ENCODE measurements at regions not wholly inside any gene's neighbourhood (a gene's known extent, or its start where the extent isn't known, plus 50 kb on each side); places are given as distances from the start of the nearest gene placed in this dataset.

GRCh38 chr1:56321150-56321490 lies 258.2 kb downstream of the PLPP3 start:
- FAIRE-seq (no peak), DNase-seq (ENCODE audit: insufficient read length, low spot score) (no peak)

GRCh38 chr1:56320464-56321149 lies 258.8 kb downstream of the PLPP3 start:
- FAIRE-seq: no peak

GRCh38 chr1:56317722-56318121 lies 261.6 kb downstream of the PLPP3 start:
- FAIRE-seq: no peak
- no peak for DNase-seq (ENCODE audit: insufficient read length, low spot score)

More at GRCh38 chr1:56320464-56321149, 258.8 kb downstream of the PLPP3 start:
- DNase-seq (ENCODE audit: insufficient read length, low spot score): no peak

GRCh38 chr1:56315293-56315942 lies 263.9 kb downstream of the PLPP3 start:
- FAIRE-seq (no peak), DNase-seq (ENCODE audit: insufficient read length, low spot score) (no peak)

- DNase-seq (ENCODE audit: insufficient read length, low spot score) (no peak), FAIRE-seq (no peak)
These were observed 265.8 kb downstream of the PLPP3 start for GRCh38 chr1:56313560-56313959.

GRCh38 chr1:56311766-56312165 lies 267.6 kb downstream of the PLPP3 start:
- DNase-seq (ENCODE audit: insufficient read length, low spot score): no peak
- FAIRE-seq: no peak

GRCh38 chr1:56310945-56311344 lies 268.4 kb downstream of the PLPP3 start:
- FAIRE-seq (no peak), DNase-seq (ENCODE audit: insufficient read length, low spot score) (no peak)

- FAIRE-seq (no peak), DNase-seq (ENCODE audit: insufficient read length, low spot score) (no peak)
These were observed 270.3 kb downstream of the PLPP3 start for GRCh38 chr1:56309065-56309464.

- FAIRE-seq: no peak
- no peak for DNase-seq (ENCODE audit: insufficient read length, low spot score)
These were observed 274.4 kb downstream of the PLPP3 start for GRCh38 chr1:56304975-56305374.

GRCh38 chr1:56303805-56304204 lies 275.6 kb downstream of the PLPP3 start:
- DNase-seq (ENCODE audit: insufficient read length, low spot score): no peak
- FAIRE-seq: no peak

GRCh38 chr1:56302878-56303277 lies 276.5 kb downstream of the PLPP3 start:
- FAIRE-seq: no peak
- no peak for DNase-seq (ENCODE audit: insufficient read length, low spot score)

- DNase-seq (ENCODE audit: insufficient read length, low spot score): no peak
- no peak for FAIRE-seq
These were observed 277.6 kb downstream of the PLPP3 start for GRCh38 chr1:56301791-56302190.

- DNase-seq (ENCODE audit: insufficient read length, low spot score) (no peak), FAIRE-seq (no peak)
These were observed 278.5 kb downstream of the PLPP3 start for GRCh38 chr1:56300836-56301235.

GRCh38 chr1:56298866-56299265 lies 280.5 kb downstream of the PLPP3 start:
- FAIRE-seq: no peak
- DNase-seq (ENCODE audit: insufficient read length, low spot score): no peak

- DNase-seq (ENCODE audit: insufficient read length, low spot score): no peak
- FAIRE-seq: no peak
These were observed 281.5 kb downstream of the PLPP3 start for GRCh38 chr1:56297904-56298303.

GRCh38 chr1:56297208-56297607 lies 282.2 kb downstream of the PLPP3 start:
- DNase-seq (ENCODE audit: insufficient read length, low spot score) (no peak), FAIRE-seq (no peak)

- DNase-seq (ENCODE audit: insufficient read length, low spot score): no peak
- FAIRE-seq: no peak
These were observed 283.1 kb downstream of the PLPP3 start for GRCh38 chr1:56295949-56296929.

GRCh38 chr1:56291374-56291919 lies 287.9 kb downstream of the PLPP3 start:
- DNase-seq (ENCODE audit: insufficient read length, low spot score) (no peak), FAIRE-seq (no peak)

GRCh38 chr1:56289260-56289659 lies 290.1 kb downstream of the PLPP3 start:
- DNase-seq (ENCODE audit: insufficient read length, low spot score): no peak
- no peak for FAIRE-seq

- DNase-seq (ENCODE audit: insufficient read length, low spot score) (no peak), FAIRE-seq (no peak)
These were observed 291.6 kb downstream of the PLPP3 start for GRCh38 chr1:56287721-56288120.

GRCh38 chr1:56286956-56287355 lies 292.4 kb downstream of the PLPP3 start:
- FAIRE-seq: no peak
- no peak for DNase-seq (ENCODE audit: insufficient read length, low spot score)
